ENCODE measurements at regions not wholly inside any gene's neighbourhood (a gene's known extent, or its start where the extent isn't known, plus 50 kb on each side); places are given as distances from the start of the nearest gene placed in this dataset.

GRCh38 chr5:6905883-6906282, 192.7 kb downstream of the TENT4A start:
- Mint-ChIP-seq H3K36me3 (ENCODE audit: low read depth) (no peaks in the 10 kb centered on the region), H3K27ac (no peak overlapping the region), H3K4me3 (no peak overlapping the region), H3K9me3 (no peaks in the 10 kb centered on the region), H3K4me1 (ENCODE audit: low read depth) (no peaks in the 10 kb centered on the region), H3K27me3 (ENCODE audit: low read depth) (no peaks in the 10 kb centered on the region)

GRCh38 chr5:6907320-6907918, 194.2 kb downstream of the TENT4A start:
- no peaks in the 10 kb centered on the region for H3K36me3 Mint-ChIP-seq (ENCODE audit: low read depth)
- H3K4me1 Mint-ChIP-seq (ENCODE audit: low read depth): no peaks in the 10 kb centered on the region
- no peaks in the 10 kb centered on the region for H3K27me3 Mint-ChIP-seq (ENCODE audit: low read depth)
- no peak overlapping the region for H3K27ac Mint-ChIP-seq
- no peak overlapping the region for H3K4me3 Mint-ChIP-seq
- no peaks in the 10 kb centered on the region for H3K9me3 Mint-ChIP-seq

GRCh38 chr5:6909901-6910300, 196.7 kb downstream of the TENT4A start:
- no peak overlapping the region for H3K27ac Mint-ChIP-seq
- H3K9me3 Mint-ChIP-seq: no peaks in the 10 kb centered on the region
- H3K4me3 Mint-ChIP-seq: no peak overlapping the region
- no peaks in the 10 kb centered on the region for H3K27me3 Mint-ChIP-seq (ENCODE audit: low read depth)
- H3K4me1 Mint-ChIP-seq (ENCODE audit: low read depth): no peaks in the 10 kb centered on the region
- no peaks in the 10 kb centered on the region for H3K36me3 Mint-ChIP-seq (ENCODE audit: low read depth)

- no peaks in the 10 kb centered on the region for H3K27me3 Mint-ChIP-seq (ENCODE audit: low read depth)
- no peak overlapping the region for H3K4me3 Mint-ChIP-seq
- H3K27ac Mint-ChIP-seq: no peak overlapping the region
Observed at GRCh38 chr5:6910950-6911349, 197.7 kb downstream of the TENT4A start.

GRCh38 chr5:6914347-6914746, 201.1 kb downstream of the TENT4A start:
- Mint-ChIP-seq H3K36me3 (ENCODE audit: low read depth) (no peaks in the 10 kb centered on the region), H3K9me3 (no peaks in the 10 kb centered on the region), H3K27me3 (ENCODE audit: low read depth) (no peaks in the 10 kb centered on the region), H3K4me1 (ENCODE audit: low read depth) (no peaks in the 10 kb centered on the region), H3K27ac (no peak overlapping the region), H3K4me3 (no peak overlapping the region)

More at GRCh38 chr5:6910950-6911349, 197.7 kb downstream of the TENT4A start:
- Mint-ChIP-seq H3K36me3 (ENCODE audit: low read depth) (no peaks in the 10 kb centered on the region), H3K4me1 (ENCODE audit: low read depth) (no peaks in the 10 kb centered on the region), H3K9me3 (no peaks in the 10 kb centered on the region)

DNA sequence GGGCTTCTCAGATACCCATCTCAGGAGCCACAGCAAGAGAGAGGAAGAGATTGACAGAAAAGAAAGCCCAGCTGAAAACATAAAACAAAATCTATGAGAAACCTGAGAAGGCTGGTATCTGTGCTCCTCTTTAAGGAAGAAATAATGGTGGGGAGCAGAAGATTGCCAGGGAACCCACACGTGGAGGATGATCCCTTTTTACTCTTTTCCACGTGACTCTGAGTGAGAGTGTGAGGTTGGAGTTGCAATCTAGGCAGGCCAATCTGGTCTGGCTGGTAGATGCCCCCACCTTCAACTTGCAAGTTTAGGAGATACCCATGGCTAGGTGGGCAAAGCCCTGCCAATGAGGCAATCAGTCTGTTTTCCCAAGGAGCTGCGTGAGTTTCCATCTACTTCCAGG, 202.3 kb downstream of the TENT4A start:
- no peaks in the 10 kb centered on the region for H3K36me3 Mint-ChIP-seq (ENCODE audit: low read depth)
- H3K27me3 Mint-ChIP-seq (ENCODE audit: low read depth): no peaks in the 10 kb centered on the region
- H3K9me3 Mint-ChIP-seq: no peaks in the 10 kb centered on the region
- no peak overlapping the region for H3K27ac Mint-ChIP-seq
- H3K4me1 Mint-ChIP-seq (ENCODE audit: low read depth): no peaks in the 10 kb centered on the region
- no peak overlapping the region for H3K4me3 Mint-ChIP-seq

DNA sequence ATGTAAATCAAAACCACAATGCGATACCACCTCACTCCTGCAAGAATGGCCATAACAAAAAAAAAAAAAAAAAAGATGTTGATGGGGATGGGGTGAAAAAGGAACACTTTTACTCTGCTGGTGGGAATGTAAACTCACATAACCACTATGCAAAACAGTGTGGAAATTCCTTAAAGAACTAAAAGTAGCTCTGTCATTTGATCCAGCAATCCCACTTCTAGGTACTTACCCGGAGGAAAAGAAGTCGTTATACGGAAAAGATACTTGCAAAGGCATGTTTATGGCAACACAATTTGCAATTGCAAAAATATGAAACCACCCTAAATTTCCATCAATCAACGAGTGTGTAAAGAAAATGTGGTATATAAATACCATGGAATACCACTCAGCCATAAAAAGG, 205.0 kb downstream of the TENT4A start:
- H3K36me3 Mint-ChIP-seq (ENCODE audit: low read depth): no peaks in the 10 kb centered on the region
- H3K9me3 Mint-ChIP-seq: no peaks in the 10 kb centered on the region
- H3K4me3 Mint-ChIP-seq: no peak overlapping the region
- no peaks in the 10 kb centered on the region for H3K4me1 Mint-ChIP-seq (ENCODE audit: low read depth)
- no peak overlapping the region for H3K27ac Mint-ChIP-seq
- no peaks in the 10 kb centered on the region for H3K27me3 Mint-ChIP-seq (ENCODE audit: low read depth)

- Mint-ChIP-seq H3K4me3 (no peak overlapping the region), H3K27me3 (ENCODE audit: low read depth) (no peaks in the 10 kb centered on the region), H3K36me3 (ENCODE audit: low read depth) (no peaks in the 10 kb centered on the region), H3K9me3 (no peaks in the 10 kb centered on the region), H3K4me1 (ENCODE audit: low read depth) (no peaks in the 10 kb centered on the region), H3K27ac (no peak overlapping the region)
Observed at GRCh38 chr5:6920628-6921256, 207.5 kb downstream of the TENT4A start.

GRCh38 chr5:6926491-6927038, 213.3 kb downstream of the TENT4A start:
- Mint-ChIP-seq H3K27me3 (ENCODE audit: low read depth) (no peaks in the 10 kb centered on the region), H3K4me1 (ENCODE audit: low read depth) (no peaks in the 10 kb centered on the region), H3K27ac (no peak overlapping the region), H3K9me3 (no peaks in the 10 kb centered on the region), H3K36me3 (ENCODE audit: low read depth) (no peaks in the 10 kb centered on the region), H3K4me3 (no peak overlapping the region)

- Mint-ChIP-seq H3K4me3 (no peak overlapping the region), H3K9me3 (no peaks in the 10 kb centered on the region), H3K36me3 (ENCODE audit: low read depth) (no peaks in the 10 kb centered on the region), H3K27me3 (ENCODE audit: low read depth) (peaks cover 4% of the 10 kb centered on the region), H3K27ac (no peak overlapping the region), H3K4me1 (ENCODE audit: low read depth) (no peaks in the 10 kb centered on the region)
Observed at GRCh38 chr5:6936031-6936430, 222.8 kb downstream of the TENT4A start.

DNA sequence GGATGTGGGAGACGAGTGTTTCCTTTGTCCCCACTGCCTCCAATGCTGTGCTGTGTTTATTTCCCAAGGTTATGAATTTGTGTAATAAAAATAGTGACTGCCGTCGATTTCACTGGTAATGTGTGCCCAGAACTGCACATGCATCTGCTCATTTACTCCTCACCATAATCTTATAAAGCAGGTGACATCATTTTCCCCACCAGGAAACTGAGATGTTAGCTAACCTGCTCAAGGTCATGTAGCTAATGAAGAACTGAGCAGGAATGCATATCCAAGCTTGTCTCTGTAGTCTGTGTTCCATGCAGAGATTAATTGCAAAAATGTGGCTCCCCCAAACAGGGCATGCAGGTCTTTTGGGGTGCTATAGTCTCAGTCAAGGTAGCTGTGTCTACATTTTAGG, 224.4 kb downstream of the TENT4A start:
- Mint-ChIP-seq H3K36me3 (ENCODE audit: low read depth) (no peaks in the 10 kb centered on the region), H3K27ac (no peak overlapping the region), H3K4me3 (no peak overlapping the region), H3K9me3 (no peaks in the 10 kb centered on the region), H3K4me1 (ENCODE audit: low read depth) (no peaks in the 10 kb centered on the region), H3K27me3 (ENCODE audit: low read depth) (peaks cover 4% of the 10 kb centered on the region)

DNA sequence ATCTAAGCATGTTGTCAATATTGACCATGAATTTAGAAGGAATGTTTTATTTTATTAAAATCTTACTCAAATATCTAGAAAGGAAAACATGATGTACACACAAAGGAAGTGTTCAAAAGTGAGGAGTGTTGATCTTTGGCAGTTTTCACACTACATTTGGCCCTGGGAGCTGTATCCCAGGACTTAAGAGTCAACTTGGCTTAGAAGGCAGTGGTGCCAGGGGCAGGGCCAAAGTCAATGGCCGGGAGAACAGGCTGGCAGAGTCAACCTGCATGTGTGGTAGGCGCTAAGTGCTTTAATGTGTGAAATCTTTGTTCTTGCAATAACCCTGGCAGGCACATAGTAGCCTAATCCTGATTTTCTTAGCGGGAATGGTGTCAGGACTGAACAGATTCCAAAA, 228.4 kb downstream of the TENT4A start:
- Mint-ChIP-seq H3K36me3 (ENCODE audit: low read depth) (no peaks in the 10 kb centered on the region), H3K27ac (no peak overlapping the region), H3K4me3 (no peak overlapping the region), H3K27me3 (ENCODE audit: low read depth) (no peaks in the 10 kb centered on the region), H3K4me1 (ENCODE audit: low read depth) (no peaks in the 10 kb centered on the region), H3K9me3 (no peaks in the 10 kb centered on the region)

- Mint-ChIP-seq H3K27ac (no peak overlapping the region), H3K4me1 (ENCODE audit: low read depth) (no peaks in the 10 kb centered on the region), H3K4me3 (no peak overlapping the region)
Observed at GRCh38 chr5:6943197-6944112, 230.2 kb downstream of the TENT4A start.

DNA sequence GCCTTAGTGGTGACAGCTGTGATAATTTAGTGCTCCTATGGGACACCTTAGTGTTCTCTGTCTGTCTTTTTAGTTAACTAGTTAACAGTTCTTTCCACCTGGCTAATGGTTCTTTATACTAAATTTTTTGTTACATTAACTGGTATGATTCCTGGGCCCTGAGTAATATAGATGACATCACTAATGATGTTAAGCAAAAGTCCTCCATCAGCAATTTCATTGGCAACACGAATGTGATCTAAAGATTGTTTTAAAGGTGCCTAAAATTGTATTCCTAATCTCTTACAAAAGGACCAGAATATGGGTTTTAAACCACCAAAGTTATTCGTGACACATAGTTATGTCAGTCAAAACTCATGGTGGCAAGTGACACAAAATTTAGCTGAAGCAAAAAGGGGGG, 235.3 kb downstream of the TENT4A start:
- H3K4me1 Mint-ChIP-seq (ENCODE audit: low read depth): no peaks in the 10 kb centered on the region
- H3K4me3 Mint-ChIP-seq: no peak overlapping the region
- no peaks in the 10 kb centered on the region for H3K36me3 Mint-ChIP-seq (ENCODE audit: low read depth)
- H3K27me3 Mint-ChIP-seq (ENCODE audit: low read depth): no peaks in the 10 kb centered on the region
- H3K27ac Mint-ChIP-seq: no peak overlapping the region
- H3K9me3 Mint-ChIP-seq: no peaks in the 10 kb centered on the region

More at GRCh38 chr5:6943197-6944112, 230.2 kb downstream of the TENT4A start:
- Mint-ChIP-seq H3K36me3 (ENCODE audit: low read depth) (no peaks in the 10 kb centered on the region), H3K27me3 (ENCODE audit: low read depth) (no peaks in the 10 kb centered on the region), H3K9me3 (no peaks in the 10 kb centered on the region)

GRCh38 chr5:6949230-6949629, 236.0 kb downstream of the TENT4A start:
- Mint-ChIP-seq H3K36me3 (ENCODE audit: low read depth) (no peaks in the 10 kb centered on the region), H3K4me1 (ENCODE audit: low read depth) (no peaks in the 10 kb centered on the region), H3K4me3 (no peak overlapping the region), H3K27me3 (ENCODE audit: low read depth) (no peaks in the 10 kb centered on the region), H3K9me3 (no peaks in the 10 kb centered on the region), H3K27ac (no peak overlapping the region)

Measured in T-helper 1 cell treated with Interleukin-12 subunit alpha and Interleukin-12 subunit beta and Interleukin-4 antibody, amounts not matched to agents 30 μg/mL and 1 μg/mL, for 36 hours (primary cell).